SK-N-SH (cell line): ENCODE measurements at regions not wholly inside any gene's neighbourhood (a gene's known extent, or its start where the extent isn't known, plus 50 kb on each side); places are given as distances from the start of the nearest gene placed in this dataset.

ENCODE experiments used
- CTCF ChIP-seq: fragments of 200-600 bp; sonication (generic); IDR thresholded peaks from 2 replicates; pipeline ENCODE4 v1.6.1; 2017; ENCODE audit warnings: antibody characterized with exemption, mild to moderate bottlenecking, moderate library complexity
- FOXJ3 ChIP-seq: sonication (generic); formaldehyde crosslinking; IDR thresholded peaks from 2 replicates; pipeline ENCODE4 v1.5.1; 2020; ENCODE audit warnings: mild to moderate bottlenecking, missing genetic modification reagents
- PBX3 ChIP-seq: IDR thresholded peaks from 2 replicates; pipeline ENCODE4; 2012
- POLR2AphosphoS5 ChIP-seq: IDR thresholded peaks from 2 replicates; pipeline ENCODE4 v1.6.1; 2012; ENCODE audit warnings: low read depth, low read length
- RFX5 ChIP-seq: IDR thresholded peaks from 2 replicates; pipeline ENCODE4 v1.6.1; 2012; ENCODE audit warnings: mild to moderate bottlenecking, improper control_type of control experiment, low read length
- RXRA ChIP-seq: IDR thresholded peaks from 2 replicates; pipeline ENCODE4 v1.4.0; 2012; ENCODE audit warnings: low read depth, mild to moderate bottlenecking, borderline replicate concordance
- TAF1 ChIP-seq: IDR thresholded peaks from 2 replicates; pipeline ENCODE4 v1.6.1; 2012; ENCODE audit warnings: low read depth, mild to moderate bottlenecking, low read length, moderate library complexity, borderline replicate concordance
- TEAD4 ChIP-seq: IDR thresholded peaks from 2 replicates; pipeline ENCODE4 v1.4.0; 2012; ENCODE audit warnings: mild to moderate bottlenecking, borderline replicate concordance; ENCODE audit not compliant: insufficient read depth

- TF ChIP-seq TAF1 (no peak), FOXJ3 (CRISPR knock-in tag) (no peak), CTCF (no peak), POLR2AphosphoS5 (no peak), TEAD4 (no peak), RXRA (no peak), RFX5 (no peak), PBX3 (no peak)
Observed at GRCh38 chr15:59945036-59945435, 59.1 kb upstream of the FOXB1 start.
